Fibroblast of peridontal ligament (primary cell): ENCODE measurements at regions not wholly inside any gene's neighbourhood (a gene's known extent, or its start where the extent isn't known, plus 50 kb on each side); places are given as distances from the start of the nearest gene placed in this dataset.

Experiments
- DNase-seq: peaks from one replicate; pipeline ENCODE4 v3.0.0-alpha.2; 2010; ENCODE audit errors: extremely low read depth

- DNase-seq = no peak
Observed at GRCh38 chr1:117678246-117678977, 72.6 kb downstream of the TENT5C start.

- no peak for DNase-seq
Observed at GRCh38 chr1:117679299-117679698, 73.5 kb downstream of the TENT5C start.

GRCh38 chr1:117679868-117680267, 74.0 kb downstream of the TENT5C start:
- DNase-seq = no peak

GRCh38 chr1:117680316-117681002, 74.6 kb downstream of the TENT5C start:
- no peak for DNase-seq

- no peak for DNase-seq
Observed at GRCh38 chr1:117681093-117681900, 75.4 kb downstream of the TENT5C start.

- DNase-seq = no peak
Observed at GRCh38 chr1:117681901-117682250, 76.0 kb downstream of the TENT5C start.

- DNase-seq = no peak
Observed at GRCh38 chr1:117682372-117682771, 76.5 kb downstream of the TENT5C start.

- DNase-seq = peak; percentile 31
Observed at GRCh38 chr1:117683571-117684285, 77.9 kb downstream of the TENT5C start.

- DNase-seq = no peak
Observed at GRCh38 chr1:117685936-117686806, 80.3 kb downstream of the TENT5C start.

GRCh38 chr1:117686907-117687306, 81.1 kb downstream of the TENT5C start:
- DNase-seq = peak; percentile 53

GRCh38 chr1:117689997-117690625, 84.3 kb downstream of the TENT5C start:
- peak; percentile 46 for DNase-seq

- no peak for DNase-seq
Observed at GRCh38 chr1:117691942-117692341, 86.1 kb downstream of the TENT5C start.

- no peak for DNase-seq
Observed at GRCh38 chr1:117694543-117694942, 88.7 kb downstream of the TENT5C start.

GRCh38 chr1:117695796-117696490, 90.1 kb downstream of the TENT5C start:
- DNase-seq = peak; percentile 95

GRCh38 chr1:117696561-117696960, 90.7 kb downstream of the TENT5C start:
- peak; percentile 95 for DNase-seq

GRCh38 chr1:117697220-117697781, 91.5 kb downstream of the TENT5C start:
- peak; percentile 40 for DNase-seq

GRCh38 chr1:117698398-117699160, 92.7 kb downstream of the TENT5C start:
- no peak for DNase-seq

- DNase-seq = no peak
Observed at GRCh38 chr1:117699953-117700352, 94.1 kb downstream of the TENT5C start.

- no peak for DNase-seq
Observed at GRCh38 chr1:117702654-117703053, 96.8 kb downstream of the TENT5C start.
